ENCODE measurements at regions not wholly inside any gene's neighbourhood (a gene's known extent, or its start where the extent isn't known, plus 50 kb on each side); places are given as distances from the start of the nearest gene placed in this dataset.

- DNase-seq (ENCODE audit: extremely low read depth, insufficient read length) = no peak
- no peaks in the 10 kb centered on the region for H3K27me3 ChIP-seq (replicated peaks; ENCODE audit: control insufficient read depth, insufficient read depth, low read length)
- no peaks in the 10 kb centered on the region for H3K36me3 ChIP-seq (ENCODE audit: control insufficient read depth, insufficient read depth, low read length)
- peak overlapping the region; percentile 25 for H3K4me3 ChIP-seq (replicated peaks; ENCODE audit: low read depth, low read length)
- no peak for TF ChIP-seq CTCF (IDR thresholded peaks at IDR 0.05; ENCODE audit: insufficient read depth, low read length, poor library complexity, severe bottlenecking)
These were observed 149.0 kb downstream of the TOMM20 start for GRCh38 chr1:234979296-234980279.

- Histone ChIP-seq H3K27me3 (replicated peaks; ENCODE audit: control insufficient read depth, insufficient read depth, low read length) (no peaks in the 10 kb centered on the region), H3K36me3 (ENCODE audit: control insufficient read depth, insufficient read depth, low read length) (no peaks in the 10 kb centered on the region), H3K4me3 (replicated peaks; ENCODE audit: low read depth, low read length) (peak overlapping the region; percentile 25)
- DNase-seq (ENCODE audit: extremely low read depth, insufficient read length) = peak; percentile 90
- TF ChIP-seq CTCF (IDR thresholded peaks at IDR 0.05; ENCODE audit: insufficient read depth, low read length, poor library complexity, severe bottlenecking) = peak; percentile 30
These were observed 150.0 kb downstream of the TOMM20 start for GRCh38 chr1:234978397-234979295.

- no peak for DNase-seq (ENCODE audit: extremely low read depth, insufficient read length)
- no peak for TF ChIP-seq CTCF (IDR thresholded peaks at IDR 0.05; ENCODE audit: insufficient read depth, low read length, poor library complexity, severe bottlenecking)
- H3K36me3 ChIP-seq (ENCODE audit: control insufficient read depth, insufficient read depth, low read length) = no peaks in the 10 kb centered on the region
- H3K4me3 ChIP-seq (replicated peaks; ENCODE audit: low read depth, low read length) = no peak overlapping the region
- H3K27me3 ChIP-seq (replicated peaks; ENCODE audit: control insufficient read depth, insufficient read depth, low read length) = no peaks in the 10 kb centered on the region
These were observed 150.7 kb downstream of the TOMM20 start for GRCh38 chr1:234977875-234978396.

- no peak for TF ChIP-seq CTCF (IDR thresholded peaks at IDR 0.05; ENCODE audit: insufficient read depth, low read length, poor library complexity, severe bottlenecking)
- no peak for DNase-seq (ENCODE audit: extremely low read depth, insufficient read length)
- no peak overlapping the region for H3K4me3 ChIP-seq (replicated peaks; ENCODE audit: low read depth, low read length)
These were observed 151.6 kb downstream of the TOMM20 start for GRCh38 chr1:234976861-234977680.

More at GRCh38 chr1:234976861-234977680, 151.6 kb downstream of the TOMM20 start:
- Histone ChIP-seq H3K36me3 (ENCODE audit: control insufficient read depth, insufficient read depth, low read length) (no peaks in the 10 kb centered on the region), H3K27me3 (replicated peaks; ENCODE audit: control insufficient read depth, insufficient read depth, low read length) (no peaks in the 10 kb centered on the region)

All from GM06990 (cell line).